ENCODE measurements at regions not wholly inside any gene's neighbourhood (a gene's known extent, or its start where the extent isn't known, plus 50 kb on each side); places are given as distances from the start of the nearest gene placed in this dataset.
"Not testable (repeated sequence)": the region's sequence is repeated elsewhere in the genome, so short reads cannot be mapped to it uniquely, and the experiment has no call there.

- peaks cover 5% of the 10 kb centered on the region for H3K4me1 Mint-ChIP-seq
- H3K27ac Mint-ChIP-seq = no peak overlapping the region
- no peak for DNase-seq (ENCODE audit: low spot score)
- peaks cover 18% of the 10 kb centered on the region for H3K9me3 Mint-ChIP-seq
- ChIA-PET CTCF (no interaction called here), POLR2A (no interaction called here)
- TF ChIP-seq STAT6 (CRISPR knock-in tag; conservative IDR thresholded peaks at IDR 0.05; ENCODE audit: low read depth) (no peak), IRF1 (CRISPR knock-in tag; IDR thresholded peaks at IDR 0.05) (no peak), ZNF671 (CRISPR knock-in tag; IDR thresholded peaks at IDR 0.05) (no peak), PRDM15 (CRISPR knock-in tag; IDR thresholded peaks at IDR 0.05) (no peak), CBFB (CRISPR knock-in tag; IDR thresholded peaks at IDR 0.05; ENCODE audit: low read depth) (no peak), ZNF317 (CRISPR knock-in tag; IDR thresholded peaks at IDR 0.05; ENCODE audit: borderline replicate concordance, low read depth) (no peak), ZNF219 (CRISPR knock-in tag; IDR thresholded peaks at IDR 0.05; ENCODE audit: borderline replicate concordance) (no peak), CREB1 (CRISPR knock-in tag; IDR thresholded peaks at IDR 0.05) (no peak), ZNF281 (CRISPR knock-in tag; IDR thresholded peaks at IDR 0.05) (no peak), AFF4 (CRISPR knock-in tag; IDR thresholded peaks at IDR 0.05; ENCODE audit: borderline replicate concordance) (no peak), OVOL2 (CRISPR knock-in tag; IDR thresholded peaks at IDR 0.05; ENCODE audit: borderline replicate concordance) (no peak), ZNF416 (CRISPR knock-in tag; IDR thresholded peaks at IDR 0.05) (no peak), ZNF263 (CRISPR knock-in tag; IDR thresholded peaks at IDR 0.05; ENCODE audit: low read depth) (no peak), ZNF138 (CRISPR knock-in tag; conservative IDR thresholded peaks at IDR 0.05) (no peak), ATF1 (CRISPR knock-in tag; IDR thresholded peaks at IDR 0.05) (no peak), ATF6 (CRISPR knock-in tag; IDR thresholded peaks at IDR 0.05) (no peak)
- H3K36me3 Mint-ChIP-seq = peaks cover 14% of the 10 kb centered on the region; the same call in 1 of the 2 replicates
- no peaks in the 10 kb centered on the region for H3K27me3 Mint-ChIP-seq (ENCODE audit: low read depth)
- H3K4me3 Mint-ChIP-seq = no peak overlapping the region
- no peak for ATAC-seq
Observed at GRCh38 chr9:68614121-68614520, 73.4 kb upstream of the TMEM252 start.

- ATAC-seq; H3K4me1 Mint-ChIP-seq; H3K27me3 Mint-ChIP-seq (ENCODE audit: low read depth); H3K4me3 Mint-ChIP-seq; H3K27ac Mint-ChIP-seq; CTCF ChIA-PET; DNase-seq (ENCODE audit: low spot score); POLR2A ChIA-PET: not testable (repeated sequence)
- Mint-ChIP-seq H3K36me3 (peaks cover 14% of the 10 kb centered on the region; the same call in 1 of the 2 replicates), H3K9me3 (peaks cover 18% of the 10 kb centered on the region)
Observed at GRCh38 chr9:68617011-68617410, 76.3 kb upstream of the TMEM252 start.

Data from WTC11 (cell line).